IMR-90 (cell line): ENCODE measurements at regions not wholly inside any gene's neighbourhood (a gene's known extent, or its start where the extent isn't known, plus 50 kb on each side); places are given as distances from the start of the nearest gene placed in this dataset.

Source experiments
- ATAC-seq: fragments of 200-7000 bp; cut with Tn5 transposase; 2 replicates; pipeline ENCODE4 v1.9.1; 2020; ENCODE audit warnings: low read depth, mild to moderate bottlenecking, moderate library complexity
- BruUV-seq: library from RNA; stranded (reverse); fragments of 400-500 nt; replicated peaks from 2 replicates; lab custom pipeline; 2021; lab: Mats Ljungman, UMichigan
- CTCF ChIA-PET: fragments of 300-600 bp; formaldehyde crosslinking; extraction: SDS; loops from one replicate; lab custom pipeline; 2021; ENCODE audit warnings: antibody characterized with exemption; lab: Yijun Ruan, JAX
- POLR2A ChIA-PET: fragments of 300-600 bp; sonication (Branson Sonifier 250); formaldehyde crosslinking; loops from one replicate; lab custom pipeline; 2022; ENCODE audit warnings: antibody characterized with exemption; ENCODE audit not compliant: unreplicated experiment; lab: Charles Lee
- DNase-seq: peaks from one replicate; pipeline ENCODE4 v3.0.0; 2013
- H2AFZ ChIP-seq: replicated peaks from 2 replicates; pipeline ENCODE3; 2013; ENCODE audit warnings: low read length, mild to moderate bottlenecking; ENCODE audit not compliant: poor library complexity
- H2AK5ac ChIP-seq: 2 replicates; pipeline ENCODE4 v1.6.1; 2013; ENCODE audit warnings: low read depth, low read length, inconsistent platforms
- H2AK9ac ChIP-seq: replicated peaks from 2 replicates; pipeline ENCODE3; 2013; ENCODE audit warnings: mild to moderate bottlenecking, low read depth, low read length, moderate library complexity; ENCODE audit not compliant: poor library complexity
- H2BK120ac ChIP-seq: 2 replicates; pipeline ENCODE4 v1.6.1; 2013; ENCODE audit warnings: low read depth, low read length, inconsistent platforms
- H2BK15ac ChIP-seq: 3 replicates; pipeline ENCODE4 v1.6.1; 2013; ENCODE audit warnings: low read depth, low read length, inconsistent platforms
- H2BK20ac ChIP-seq: 2 replicates; pipeline ENCODE4 v1.6.1; 2013; ENCODE audit warnings: low read depth, mild to moderate bottlenecking, inconsistent platforms, low read length, moderate library complexity
- H2BK5ac ChIP-seq: 2 replicates; pipeline ENCODE4 v1.6.1; 2013; ENCODE audit warnings: mild to moderate bottlenecking, low read depth, low read length, inconsistent platforms; ENCODE audit not compliant: poor library complexity, severe bottlenecking
- H3K14ac ChIP-seq: replicated peaks from 2 replicates; pipeline ENCODE4 v1.6.1; 2013; ENCODE audit warnings: low read depth, low read length, inconsistent platforms
- H3K18ac ChIP-seq: 2 replicates; pipeline ENCODE4 v1.6.1; 2013; ENCODE audit warnings: low read depth, low read length, control low read depth
- H3K23ac ChIP-seq: 2 replicates; pipeline ENCODE4 v1.6.1; 2013; ENCODE audit warnings: low read depth, low read length, inconsistent platforms
- H3K27ac ChIP-seq: 2 replicates; pipeline ENCODE4 v1.5.1; 2013; ENCODE audit warnings: mild to moderate bottlenecking, control low read depth, low read length; ENCODE audit not compliant: insufficient read depth
- H3K27me3 ChIP-seq: 2 replicates; pipeline ENCODE4 v1.6.1; 2013; ENCODE audit warnings: low read length; ENCODE audit not compliant: control insufficient read depth, insufficient read depth
- H3K36me3 ChIP-seq: 2 replicates; pipeline ENCODE4 v1.6.1; 2013; ENCODE audit warnings: low read length, mixed read lengths; ENCODE audit not compliant: control insufficient read depth, insufficient read depth
- H3K4ac ChIP-seq: 2 replicates; pipeline ENCODE4 v1.6.1; 2013; ENCODE audit warnings: low read depth, low read length, inconsistent platforms
- H3K4me1 ChIP-seq: 2 replicates; pipeline ENCODE4 v1.6.1; 2013; ENCODE audit warnings: low read length, mixed read lengths; ENCODE audit not compliant: control insufficient read depth, insufficient read depth
- H3K4me2 ChIP-seq: 2 replicates; pipeline ENCODE4 v1.6.1; 2013; ENCODE audit warnings: low read depth, mild to moderate bottlenecking, control low read depth, low read length, moderate library complexity
- H3K4me3 ChIP-seq: 2 replicates; pipeline ENCODE4 v1.5.1; 2013; ENCODE audit warnings: low read depth, mild to moderate bottlenecking, control low read depth, low read length, moderate library complexity; ENCODE audit not compliant: insufficient read depth
- H3K56ac ChIP-seq: 2 replicates; pipeline ENCODE4 v1.6.1; 2013; ENCODE audit warnings: low read length, inconsistent platforms; ENCODE audit not compliant: insufficient read depth; ENCODE audit errors: extremely low read depth
- H3K79me1 ChIP-seq, 2 experiments: 2 replicates each; pipeline ENCODE4 v1.6.1; 2013; ENCODE audit warnings: low read length in 2 of 2, inconsistent platforms in 1 of 2, low read depth in 1 of 2
- H3K9ac ChIP-seq: 2 replicates; pipeline ENCODE4 v1.6.1; 2013; ENCODE audit warnings: low read depth, low read length, control low read depth
- H3K9me1 ChIP-seq: 2 replicates; pipeline ENCODE4 v1.6.1; 2013; ENCODE audit warnings: low read length, inconsistent platforms; ENCODE audit not compliant: insufficient read depth
- H3K9me3 ChIP-seq: 2 replicates; pipeline ENCODE4 v1.6.1; 2013; ENCODE audit warnings: low read length; ENCODE audit not compliant: control insufficient read depth, insufficient read depth
- H4K20me1 ChIP-seq: 2 replicates; pipeline ENCODE4 v1.6.1; 2013; ENCODE audit warnings: low read length, inconsistent platforms; ENCODE audit not compliant: insufficient read depth
- H4K5ac ChIP-seq: 2 replicates; pipeline ENCODE4 v1.6.1; 2013; ENCODE audit warnings: mild to moderate bottlenecking, low read depth, low read length, control low read depth
- H4K8ac ChIP-seq, 2 experiments: 2 replicates each; pipeline ENCODE4 v1.6.1; 2013; ENCODE audit warnings: low read depth in 2 of 2, low read length in 2 of 2, control low read depth in 1 of 2, inconsistent platforms in 1 of 2
- H4K91ac ChIP-seq: 2 replicates; pipeline ENCODE4 v1.6.1; 2013; ENCODE audit warnings: low read depth, low read length, inconsistent platforms; ENCODE audit not compliant: insufficient read depth
- BHLHE40 ChIP-seq: fragments of 150-350 bp; IDR thresholded peaks from 2 replicates; pipeline ENCODE4 v1.6.1; 2016; ENCODE audit warnings: mild to moderate bottlenecking, low read depth, low read length
- CEBPB ChIP-seq: IDR thresholded peaks from 2 replicates; pipeline ENCODE4 v1.6.1; 2012; ENCODE audit warnings: low read depth, low read length, improper control_type of control experiment
- CHD1 ChIP-seq: IDR thresholded peaks from 2 replicates; pipeline ENCODE4 v1.6.1; 2012; ENCODE audit warnings: low read depth, low read length, improper control_type of control experiment
- FOS ChIP-seq: fragments of 150-350 bp; IDR thresholded peaks from 2 replicates; pipeline ENCODE4 v1.6.1; 2016; ENCODE audit warnings: low read depth, low read length
- MAFK ChIP-seq: IDR thresholded peaks from 2 replicates; pipeline ENCODE4 v1.6.1; 2012; ENCODE audit warnings: low read depth, low read length, improper control_type of control experiment
- MAZ ChIP-seq: IDR thresholded peaks from 2 replicates; pipeline ENCODE4 v1.6.1; 2012; ENCODE audit warnings: low read depth, mild to moderate bottlenecking, low read length, improper control_type of control experiment, moderate library complexity, borderline replicate concordance
- MXI1 ChIP-seq: IDR thresholded peaks from 2 replicates; pipeline ENCODE4 v1.6.1; 2012; ENCODE audit warnings: low read depth, mild to moderate bottlenecking, low read length, moderate library complexity, borderline replicate concordance
- NFE2L2 ChIP-seq: fragments of 150-350 bp; IDR thresholded peaks from 2 replicates; pipeline ENCODE4 v1.6.1; 2016; ENCODE audit warnings: low read depth, mild to moderate bottlenecking, low read length
- POLR2A ChIP-seq: IDR thresholded peaks from 2 replicates; pipeline ENCODE4 v1.6.1; 2012; ENCODE audit warnings: mild to moderate bottlenecking, low read depth, low read length
- RAD21 ChIP-seq: IDR thresholded peaks from 2 replicates; pipeline ENCODE4 v1.6.1; 2012; ENCODE audit warnings: low read length, improper control_type of control experiment
- RCOR1 ChIP-seq: IDR thresholded peaks from 2 replicates; pipeline ENCODE4 v1.6.1; 2012; ENCODE audit warnings: mild to moderate bottlenecking, low read length, improper control_type of control experiment; ENCODE audit not compliant: insufficient replicate concordance
- RFX5 ChIP-seq: IDR thresholded peaks from 2 replicates; pipeline ENCODE4 v1.8.0; 2012; ENCODE audit warnings: low read depth, mild to moderate bottlenecking, low read length, moderate library complexity
- SMC3 ChIP-seq: fragments of 150-350 bp; IDR thresholded peaks from 2 replicates; pipeline ENCODE4 v1.6.1; 2016; ENCODE audit warnings: low read depth, mild to moderate bottlenecking, antibody characterized with exemption, low read length, moderate library complexity
- WGBS, 2 experiments: methylation state at CpG; one replicate each; pipeline versions ENCODE4 v1.1.5 to v1.1.7; 2013; ENCODE audit warnings: missing lambda C conversion rate in 2 of 2; ENCODE audit not compliant: insufficient read length in 1 of 2; ENCODE audit errors: extremely low coverage in 2 of 2; 5-methylcytosine and 5-hydroxymethylcytosine counted together
- dilution Hi-C: fragments of 300-500 bp; cut with HindIII; formaldehyde crosslinking; loops from one replicate; pipeline ENCODE4 v1.14.3; 2018; ENCODE audit warnings: low sequenced_read_pairs; ENCODE audit not compliant: unreplicated experiment
- in situ Hi-C: fragments of 300-500 bp; cut with MboI; formaldehyde crosslinking; loops from 3 replicates; pipeline ENCODE4 v1.14.3; 2019; ENCODE audit warnings: low sequenced_read_pairs, inconsistent platforms, mixed read lengths
- intact Hi-C: fragments of 100-400 bp; cut with micrococcal nuclease; formaldehyde crosslinking; loops from 2 replicates; pipeline ENCODE4 v1.10.0; 2022
- TF ChIP-seq, protein P1 (sequence below): fragments of 150-350 bp; IDR thresholded peaks from 2 replicates; pipeline ENCODE4 v1.6.1; 2017; ENCODE audit warnings: mild to moderate bottlenecking, antibody characterized with exemption, low read length, low read depth
- TF ChIP-seq, protein P2 (sequence below): conservative IDR thresholded peaks from 2 replicates; pipeline ENCODE4 v1.5.1; 2012; ENCODE audit warnings: mild to moderate bottlenecking, low read depth, low read length, improper control_type of control experiment
- TF ChIP-seq, protein P3 (sequence below): fragments of 150-350 bp; IDR thresholded peaks from 2 replicates; pipeline ENCODE4 v1.6.1; 2016; ENCODE audit warnings: low read depth, mild to moderate bottlenecking, low read length, moderate library complexity, borderline replicate concordance

DNA sequence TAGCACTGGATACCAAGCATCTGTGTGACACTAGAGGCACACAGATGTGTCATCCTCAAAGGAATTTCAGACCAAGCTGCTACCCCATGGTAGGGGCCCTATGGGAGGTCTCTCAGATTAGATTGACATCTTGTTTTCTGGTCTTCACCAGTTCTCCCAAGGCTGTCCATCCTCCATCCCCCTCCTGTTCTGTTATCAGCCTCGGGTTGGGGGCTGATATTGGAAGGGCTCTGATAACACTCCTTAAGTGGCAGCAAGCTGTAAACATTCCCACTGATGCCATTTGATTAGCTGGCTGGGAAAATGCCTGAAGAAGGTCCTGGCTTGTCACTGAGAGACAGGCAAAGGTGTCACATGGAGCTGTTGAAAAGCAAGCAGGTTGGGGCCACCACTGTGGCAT is 185.9 kb upstream of the RBM19 start:
- DNase-seq (no peak), ATAC-seq (no peak)
- H3K4me2 ChIP-seq = no peak overlapping the region
- dilution Hi-C loops (no loop called here), intact Hi-C loops (no loop called here), in situ Hi-C loops (loop anchor here (25.0 kb wide), 1 partner anchor 360 kb away; no protein-coding TSS in a partner anchor)
- no peak overlapping the region for H2AFZ ChIP-seq
- H2BK15ac ChIP-seq = no peak overlapping the region
- no peak overlapping the region for H4K91ac ChIP-seq
- no peak overlapping the region for H2AK9ac ChIP-seq
- H3K4me3 ChIP-seq = no peak overlapping the region
- no peaks in the 10 kb centered on the region; the same call in 1 of the 2 replicates for H3K27me3 ChIP-seq
- WGBS, 2 experiments = no CpG with 5 or more reads among the region's 1 CpG
- H2BK5ac ChIP-seq = no peak overlapping the region
- no peak overlapping the region for H3K56ac ChIP-seq
- no peak for TF ChIP-seq MAFK
- no peak for TF ChIP-seq NFE2L2
- TF ChIP-seq, protein P1, sequence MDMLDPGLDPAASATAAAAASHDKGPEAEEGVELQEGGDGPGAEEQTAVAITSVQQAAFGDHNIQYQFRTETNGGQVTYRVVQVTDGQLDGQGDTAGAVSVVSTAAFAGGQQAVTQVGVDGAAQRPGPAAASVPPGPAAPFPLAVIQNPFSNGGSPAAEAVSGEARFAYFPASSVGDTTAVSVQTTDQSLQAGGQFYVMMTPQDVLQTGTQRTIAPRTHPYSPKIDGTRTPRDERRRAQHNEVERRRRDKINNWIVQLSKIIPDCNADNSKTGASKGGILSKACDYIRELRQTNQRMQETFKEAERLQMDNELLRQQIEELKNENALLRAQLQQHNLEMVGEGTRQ = no peak
- TF ChIP-seq MAZ = no peak
- no peak for TF ChIP-seq RAD21
- TF ChIP-seq RCOR1 = no peak
- TF ChIP-seq, protein P2, sequence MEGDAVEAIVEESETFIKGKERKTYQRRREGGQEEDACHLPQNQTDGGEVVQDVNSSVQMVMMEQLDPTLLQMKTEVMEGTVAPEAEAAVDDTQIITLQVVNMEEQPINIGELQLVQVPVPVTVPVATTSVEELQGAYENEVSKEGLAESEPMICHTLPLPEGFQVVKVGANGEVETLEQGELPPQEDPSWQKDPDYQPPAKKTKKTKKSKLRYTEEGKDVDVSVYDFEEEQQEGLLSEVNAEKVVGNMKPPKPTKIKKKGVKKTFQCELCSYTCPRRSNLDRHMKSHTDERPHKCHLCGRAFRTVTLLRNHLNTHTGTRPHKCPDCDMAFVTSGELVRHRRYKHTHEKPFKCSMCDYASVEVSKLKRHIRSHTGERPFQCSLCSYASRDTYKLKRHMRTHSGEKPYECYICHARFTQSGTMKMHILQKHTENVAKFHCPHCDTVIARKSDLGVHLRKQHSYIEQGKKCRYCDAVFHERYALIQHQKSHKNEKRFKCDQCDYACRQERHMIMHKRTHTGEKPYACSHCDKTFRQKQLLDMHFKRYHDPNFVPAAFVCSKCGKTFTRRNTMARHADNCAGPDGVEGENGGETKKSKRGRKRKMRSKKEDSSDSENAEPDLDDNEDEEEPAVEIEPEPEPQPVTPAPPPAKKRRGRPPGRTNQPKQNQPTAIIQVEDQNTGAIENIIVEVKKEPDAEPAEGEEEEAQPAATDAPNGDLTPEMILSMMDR = no peak
- no peak for TF ChIP-seq FOS
- no peak for TF ChIP-seq POLR2A
- no peak for TF ChIP-seq RFX5
- TF ChIP-seq SMC3 = no peak
- no peak for TF ChIP-seq BHLHE40
- no peak for TF ChIP-seq CHD1
- TF ChIP-seq MXI1 = no peak
- TF ChIP-seq CEBPB = no peak
- TF ChIP-seq, protein P3, sequence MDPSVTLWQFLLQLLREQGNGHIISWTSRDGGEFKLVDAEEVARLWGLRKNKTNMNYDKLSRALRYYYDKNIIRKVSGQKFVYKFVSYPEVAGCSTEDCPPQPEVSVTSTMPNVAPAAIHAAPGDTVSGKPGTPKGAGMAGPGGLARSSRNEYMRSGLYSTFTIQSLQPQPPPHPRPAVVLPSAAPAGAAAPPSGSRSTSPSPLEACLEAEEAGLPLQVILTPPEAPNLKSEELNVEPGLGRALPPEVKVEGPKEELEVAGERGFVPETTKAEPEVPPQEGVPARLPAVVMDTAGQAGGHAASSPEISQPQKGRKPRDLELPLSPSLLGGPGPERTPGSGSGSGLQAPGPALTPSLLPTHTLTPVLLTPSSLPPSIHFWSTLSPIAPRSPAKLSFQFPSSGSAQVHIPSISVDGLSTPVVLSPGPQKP = no peak
- no peak overlapping the region for H2BK20ac ChIP-seq
- H3K9me1 ChIP-seq = no peaks in the 10 kb centered on the region
- H3K4me1 ChIP-seq = no peaks in the 10 kb centered on the region
- no peak overlapping the region for H4K8ac ChIP-seq
- H3K4ac ChIP-seq = no peak overlapping the region
- H3K18ac ChIP-seq = no peak overlapping the region
- no peak overlapping the region for H3K14ac ChIP-seq
- ChIA-PET POLR2A (no interaction called here), CTCF (no interaction called here)
- no peaks in the 10 kb centered on the region for H3K9me3 ChIP-seq
- no peak overlapping the region for H2AK5ac ChIP-seq
- no peaks in the 10 kb centered on the region for H4K20me1 ChIP-seq
- H3K79me1 ChIP-seq = no peaks in the 10 kb centered on the region
- no peak overlapping the region for H3K9ac ChIP-seq
- no peaks in the 10 kb centered on the region for H3K36me3 ChIP-seq
- no peak overlapping the region for H2BK120ac ChIP-seq
- no TSS peak for BruUV-seq
- no peak overlapping the region for H4K5ac ChIP-seq
- no peak overlapping the region for H3K27ac ChIP-seq
- no peak overlapping the region for H3K23ac ChIP-seq
